B cell (primary cell): ENCODE measurements at regions not wholly inside any gene's neighbourhood (a gene's known extent, or its start where the extent isn't known, plus 50 kb on each side); places are given as distances from the start of the nearest gene placed in this dataset.

Source experiments
- ATAC-seq: fragments of 200-7000 bp; cut with Tn5 transposase; one replicate; pipeline ENCODE4 v1.10.0; 2021; ENCODE audit warnings: low read depth, mild to moderate bottlenecking, moderate number of reproducible peaks, moderate library complexity
- CTCF ChIA-PET: fragments of 350-600 bp; sonication (Branson Sonifier 250); formaldehyde crosslinking; loops from one replicate; lab custom pipeline; 2021; ENCODE audit warnings: antibody characterized with exemption, inconsistent platforms; lab: Charles Lee
- POLR2A ChIA-PET: fragments of 350-600 bp; sonication (Branson Sonifier 250); formaldehyde crosslinking; loops from one replicate; lab custom pipeline; 2021; ENCODE audit warnings: antibody characterized with exemption; lab: Charles Lee
- DNase-seq: peaks from one replicate; pipeline ENCODE4 v3.0.0; 2013
- H2AFZ ChIP-seq: 2 replicates; pipeline ENCODE4 v1.6.1; 2012; ENCODE audit warnings: mild to moderate bottlenecking, low read depth, low read length; ENCODE audit not compliant: insufficient read depth, poor library complexity, severe bottlenecking
- H3K27ac ChIP-seq, 2 donors: 1 replicate in 1 of 2; 2 replicates in 1 of 2; pipeline ENCODE4 v1.5.1; 2012 to 2013; ENCODE audit warnings: low read length in 2 of 2, mild to moderate bottlenecking in 2 of 2, moderate library complexity in 1 of 2
- H3K27me3 ChIP-seq, 4 experiments: fragments of 200-600 bp in 1 of 4; sonication (generic) in 1 of 4; replicated peaks in 1 of 4; 1 replicate in 2 of 4; 2 replicates in 2 of 4; pipeline versions ENCODE4 v1.6.1 to v1.7.0; 2013 to 2016; ENCODE audit warnings: low read length in 3 of 4, mild to moderate bottlenecking in 2 of 4, mixed read lengths in 1 of 4, moderate library complexity in 1 of 4; ENCODE audit not compliant: insufficient read depth in 4 of 4, control insufficient read depth in 3 of 4; ENCODE audit errors: control extremely low read depth in 1 of 4
- H3K36me3 ChIP-seq, 2 experiments: replicated peaks in 1 of 2; 1 replicate in 1 of 2; 2 replicates in 1 of 2; pipeline versions ENCODE4 v1.6.1 to v1.7.1; 2013; ENCODE audit warnings: low read length in 1 of 2; ENCODE audit not compliant: insufficient read depth in 2 of 2, control insufficient read depth in 1 of 2; ENCODE audit errors: control extremely low read depth in 1 of 2, extremely low read depth in 1 of 2
- H3K4me1 ChIP-seq, 2 donors: fragments of 200-600 bp in 1 of 2; sonication (generic) in 1 of 2; 1 replicate in 1 of 2; 2 replicates in 1 of 2; pipeline versions ENCODE4 v1.5.1 to v1.6.1; 2013 to 2017; ENCODE audit warnings: low read length in 2 of 2; ENCODE audit not compliant: control insufficient read depth in 2 of 2, insufficient read depth in 2 of 2
- H3K4me2 ChIP-seq: replicated peaks from 2 replicates; pipeline ENCODE3; 2012; ENCODE audit warnings: mild to moderate bottlenecking, low read depth, low read length; ENCODE audit not compliant: poor library complexity, severe bottlenecking
- H3K4me3 ChIP-seq, 5 experiments: fragments of 200-600 bp in 1 of 5; sonication (generic) in 1 of 5; 1 replicate in 3 of 5; 2 replicates in 2 of 5; pipeline versions ENCODE4 v1.5.1 to v1.7.0; 2011 to 2016; ENCODE audit warnings: low read length in 4 of 5, mild to moderate bottlenecking in 4 of 5, low read depth in 2 of 5, control low read depth in 1 of 5, moderate library complexity in 1 of 5; ENCODE audit not compliant: insufficient read depth in 1 of 5; ENCODE audit errors: control extremely low read depth in 1 of 5, extremely low read depth in 1 of 5
- H3K79me2 ChIP-seq: fragments of 200-600 bp; sonication (generic); one replicate; pipeline ENCODE4 v1.6.0; 2016; ENCODE audit warnings: low read length; ENCODE audit not compliant: control insufficient read depth, insufficient read depth
- H3K9ac ChIP-seq: fragments of 200-600 bp; sonication (generic); 2 replicates; pipeline ENCODE4 v1.6.1; 2017; ENCODE audit warnings: mild to moderate bottlenecking, low read length, moderate library complexity
- H3K9me3 ChIP-seq, 3 donors: one replicate each; pipeline versions ENCODE4 v1.6.1 to v1.7.1; 2013; ENCODE audit warnings: low read length in 2 of 3; ENCODE audit not compliant: control insufficient read depth in 2 of 3, insufficient read depth in 1 of 3; ENCODE audit errors: control extremely low read depth in 1 of 3
- H4K20me1 ChIP-seq: 2 replicates; pipeline ENCODE4 v1.6.0; 2012; ENCODE audit warnings: mild to moderate bottlenecking, low read length; ENCODE audit not compliant: insufficient read depth, control insufficient read depth, poor library complexity, severe bottlenecking
- H3K27ac Mint-ChIP-seq: one replicate; pipeline ENCODE4 v1.8.0; 2021; ENCODE audit warnings: mixed read lengths
- H3K27me3 Mint-ChIP-seq: one replicate; pipeline ENCODE4 v1.8.0; 2021; ENCODE audit warnings: mixed read lengths
- H3K4me1 Mint-ChIP-seq: one replicate; pipeline ENCODE4 v1.8.0; 2021; ENCODE audit warnings: mixed read lengths
- H3K4me3 Mint-ChIP-seq: one replicate; pipeline ENCODE4 v1.8.0; 2021; ENCODE audit warnings: mixed read lengths
- H3K9me3 Mint-ChIP-seq: one replicate; pipeline ENCODE4 v1.8.0; 2022; ENCODE audit warnings: mixed read lengths; ENCODE audit not compliant: insufficient read depth
- EZH2 ChIP-seq: IDR thresholded peaks from 2 replicates; pipeline ENCODE4 v1.6.1; 2012; ENCODE audit warnings: borderline replicate concordance, low read depth, mild to moderate bottlenecking, moderate library complexity, low read length; ENCODE audit not compliant: insufficient read depth, poor library complexity, severe bottlenecking
- WGBS: methylation state at CpG from one replicate; pipeline ENCODE4 v1.1.5; 2013; ENCODE audit warnings: missing lambda C conversion rate; ENCODE audit not compliant: insufficient coverage; 5-methylcytosine and 5-hydroxymethylcytosine counted together
- intact Hi-C: fragments of 100-400 bp; cut with micrococcal nuclease; formaldehyde crosslinking; loops from one replicate; pipeline ENCODE4 v1.10.0; 2022
- TF ChIP-seq, protein P1 (sequence below): fragments of 200-600 bp; IDR thresholded peaks from one replicate; pipeline ENCODE4 v1.8.0; 2022; ENCODE audit warnings: antibody characterized with exemption, mild to moderate bottlenecking

DNA sequence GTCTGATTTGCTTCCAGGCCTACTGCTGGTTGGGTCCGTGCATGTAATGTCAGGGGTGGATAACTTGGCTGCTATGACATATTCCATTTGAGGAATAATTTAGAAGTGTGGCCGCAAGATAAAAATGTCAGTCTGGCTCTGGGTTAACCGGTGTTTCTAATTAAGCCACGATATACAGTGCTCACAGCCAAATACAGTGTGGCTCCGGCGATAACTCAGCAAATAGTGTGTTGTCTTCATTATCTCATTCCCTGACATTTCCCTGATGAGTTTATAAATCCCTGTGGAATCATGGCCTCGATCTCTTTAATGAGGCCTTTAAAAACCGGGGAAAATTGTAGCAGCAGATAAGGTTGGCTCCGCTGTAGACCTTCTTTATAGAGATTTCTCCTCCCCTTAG, 1125.0 kb downstream of the TYW1 start:
- no peak overlapping the region for H3K4me3 Mint-ChIP-seq
- no peaks in the 10 kb centered on the region for H3K4me1 Mint-ChIP-seq
- CTCF ChIA-PET, result no interaction called here
- ATAC-seq, result no peak
- H3K9me3 ChIP-seq, result peaks cover 0 to 17% (median 15%) of the 10 kb centered on the region in 3 donors
- H3K27me3 Mint-ChIP-seq, result no peaks in the 10 kb centered on the region
- H2AFZ ChIP-seq, result no peak overlapping the region
- H3K9me3 Mint-ChIP-seq, result peaks cover 6% of the 10 kb centered on the region
- H3K4me2 ChIP-seq, result no peak overlapping the region
- no peaks in the 10 kb centered on the region for H3K79me2 ChIP-seq
- intact Hi-C loops, result no loop called here
- no peak overlapping the region for H3K27ac Mint-ChIP-seq
- H3K9ac ChIP-seq, result no peak overlapping the region
- H4K20me1 ChIP-seq, result no peaks in the 10 kb centered on the region
- DNase-seq, result no peak
- H3K27ac ChIP-seq, result no peak overlapping the region
- H3K27me3 ChIP-seq, result no peaks in the 10 kb centered on the region
- H3K4me3 ChIP-seq, result no peak overlapping the region
- TF ChIP-seq, protein P1, sequence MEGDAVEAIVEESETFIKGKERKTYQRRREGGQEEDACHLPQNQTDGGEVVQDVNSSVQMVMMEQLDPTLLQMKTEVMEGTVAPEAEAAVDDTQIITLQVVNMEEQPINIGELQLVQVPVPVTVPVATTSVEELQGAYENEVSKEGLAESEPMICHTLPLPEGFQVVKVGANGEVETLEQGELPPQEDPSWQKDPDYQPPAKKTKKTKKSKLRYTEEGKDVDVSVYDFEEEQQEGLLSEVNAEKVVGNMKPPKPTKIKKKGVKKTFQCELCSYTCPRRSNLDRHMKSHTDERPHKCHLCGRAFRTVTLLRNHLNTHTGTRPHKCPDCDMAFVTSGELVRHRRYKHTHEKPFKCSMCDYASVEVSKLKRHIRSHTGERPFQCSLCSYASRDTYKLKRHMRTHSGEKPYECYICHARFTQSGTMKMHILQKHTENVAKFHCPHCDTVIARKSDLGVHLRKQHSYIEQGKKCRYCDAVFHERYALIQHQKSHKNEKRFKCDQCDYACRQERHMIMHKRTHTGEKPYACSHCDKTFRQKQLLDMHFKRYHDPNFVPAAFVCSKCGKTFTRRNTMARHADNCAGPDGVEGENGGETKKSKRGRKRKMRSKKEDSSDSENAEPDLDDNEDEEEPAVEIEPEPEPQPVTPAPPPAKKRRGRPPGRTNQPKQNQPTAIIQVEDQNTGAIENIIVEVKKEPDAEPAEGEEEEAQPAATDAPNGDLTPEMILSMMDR, result no peak
- no peak for TF ChIP-seq EZH2
- no peaks in the 10 kb centered on the region for H3K4me1 ChIP-seq
- POLR2A ChIA-PET, result no interaction called here
- WGBS, result 100% methylated on average over 5 of the region's 9 CpGs
- no peaks in the 10 kb centered on the region for H3K36me3 ChIP-seq

DNA sequence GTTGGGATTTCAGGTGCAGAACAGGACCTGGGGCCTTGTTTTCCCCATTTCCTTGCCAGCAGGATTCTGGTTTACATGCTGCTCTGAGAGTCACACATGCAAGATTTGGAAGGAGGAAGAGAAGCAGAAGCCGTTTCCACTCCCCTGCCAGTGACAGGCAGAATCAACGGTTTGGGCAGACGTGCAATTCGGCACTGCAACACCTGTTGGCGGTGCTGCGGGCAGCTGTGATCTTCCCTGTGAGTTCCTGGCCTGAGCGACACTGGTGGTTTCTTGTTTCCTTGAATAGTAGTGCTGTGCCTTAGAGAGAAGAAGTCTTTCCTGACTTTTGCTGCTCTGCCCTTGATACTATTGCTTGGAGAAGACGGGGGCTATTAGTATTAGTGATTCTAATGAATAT, 1126.2 kb downstream of the TYW1 start:
- Mint-ChIP-seq H3K27me3 (no peaks in the 10 kb centered on the region), H3K9me3 (peaks cover 6% of the 10 kb centered on the region), H3K4me1 (no peaks in the 10 kb centered on the region), H3K4me3 (no peak overlapping the region), H3K27ac (no peak overlapping the region)
- Histone ChIP-seq H3K4me3 (no peak overlapping the region), H3K27me3 (no peaks in the 10 kb centered on the region), H3K4me1 (no peaks in the 10 kb centered on the region), H3K9me3 (peaks cover 0 to 15% (median 8%) of the 10 kb centered on the region in 3 donors), H4K20me1 (no peaks in the 10 kb centered on the region), H3K9ac (no peak overlapping the region), H3K27ac (no peak overlapping the region), H3K4me2 (no peak overlapping the region), H2AFZ (no peak overlapping the region), H3K79me2 (no peaks in the 10 kb centered on the region), H3K36me3 (no peaks in the 10 kb centered on the region)
- CTCF ChIA-PET, result no interaction called here
- POLR2A ChIA-PET, result no interaction called here
- WGBS, result 62% methylated on average over 7 of the region's 8 CpGs
- TF ChIP-seq, protein P1, result no peak
- no peak for TF ChIP-seq EZH2
- DNase-seq (no peak), ATAC-seq (no peak)
- intact Hi-C loops, result no loop called here
